ENCODE measurements at regions not wholly inside any gene's neighbourhood (a gene's known extent, or its start where the extent isn't known, plus 50 kb on each side); places are given as distances from the start of the nearest gene placed in this dataset.

DNA sequence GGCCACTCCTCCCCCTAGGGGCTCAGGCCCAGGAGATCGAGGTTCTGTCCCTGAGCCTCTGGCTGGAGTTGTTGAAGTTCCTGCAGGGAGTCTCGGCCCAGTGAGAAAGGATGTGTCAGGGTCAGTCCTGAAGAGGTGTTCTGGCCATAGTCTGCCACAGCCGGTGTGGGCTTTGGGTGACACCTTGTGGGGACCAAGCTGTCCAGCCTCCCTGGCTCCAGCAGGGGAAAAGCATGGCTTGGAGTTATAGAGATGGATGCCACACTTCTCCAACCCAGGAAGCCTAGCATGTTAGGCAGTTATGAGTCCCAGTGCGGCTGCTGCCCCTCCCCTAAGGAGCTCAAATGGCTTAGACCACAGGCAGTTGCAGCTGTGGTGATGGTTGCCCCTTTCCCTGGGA, 945.6 kb upstream of the GBE1 start:
- Histone ChIP-seq H3K27ac (ENCODE audit: low read length) (no peak overlapping the region), H3K4me1 (ENCODE audit: low read length) (no peaks in the 10 kb centered on the region), H3K4me2 (ENCODE audit: low read depth, low read length) (no peak overlapping the region), H2AFZ (ENCODE audit: low read length) (no peak overlapping the region), H3K27me3 (replicated peaks; ENCODE audit: insufficient read depth, low read length) (no peaks in the 10 kb centered on the region), H3K9ac (ENCODE audit: low read length) (no peak overlapping the region), H3F3A (ENCODE audit: insufficient read depth, low read length) (no peaks in the 10 kb centered on the region), H3K79me2 (ENCODE audit: low read length) (no peaks in the 10 kb centered on the region), H3K9me2 (replicated peaks; ENCODE audit: insufficient read depth, low read length) (no peaks in the 10 kb centered on the region), H3K9me3 (replicated peaks; ENCODE audit: insufficient read depth, low read length) (no peaks in the 10 kb centered on the region), H3K36me3 (replicated peaks; ENCODE audit: insufficient read depth, low read length) (no peaks in the 10 kb centered on the region), H4K20me1 (ENCODE audit: insufficient read depth, low read length) (no peaks in the 10 kb centered on the region), H3K4me3 (ENCODE audit: low read length) (no peak overlapping the region)
- TF ChIP-seq EZH2 (optimal IDR thresholded peaks at IDR 0.05; ENCODE audit: low read depth, low read length) (no peak), EZH2phosphoT487 (IDR thresholded peaks at IDR 0.05; ENCODE audit: low read length) (no peak)
- TF ChIP-seq, protein P1, sequence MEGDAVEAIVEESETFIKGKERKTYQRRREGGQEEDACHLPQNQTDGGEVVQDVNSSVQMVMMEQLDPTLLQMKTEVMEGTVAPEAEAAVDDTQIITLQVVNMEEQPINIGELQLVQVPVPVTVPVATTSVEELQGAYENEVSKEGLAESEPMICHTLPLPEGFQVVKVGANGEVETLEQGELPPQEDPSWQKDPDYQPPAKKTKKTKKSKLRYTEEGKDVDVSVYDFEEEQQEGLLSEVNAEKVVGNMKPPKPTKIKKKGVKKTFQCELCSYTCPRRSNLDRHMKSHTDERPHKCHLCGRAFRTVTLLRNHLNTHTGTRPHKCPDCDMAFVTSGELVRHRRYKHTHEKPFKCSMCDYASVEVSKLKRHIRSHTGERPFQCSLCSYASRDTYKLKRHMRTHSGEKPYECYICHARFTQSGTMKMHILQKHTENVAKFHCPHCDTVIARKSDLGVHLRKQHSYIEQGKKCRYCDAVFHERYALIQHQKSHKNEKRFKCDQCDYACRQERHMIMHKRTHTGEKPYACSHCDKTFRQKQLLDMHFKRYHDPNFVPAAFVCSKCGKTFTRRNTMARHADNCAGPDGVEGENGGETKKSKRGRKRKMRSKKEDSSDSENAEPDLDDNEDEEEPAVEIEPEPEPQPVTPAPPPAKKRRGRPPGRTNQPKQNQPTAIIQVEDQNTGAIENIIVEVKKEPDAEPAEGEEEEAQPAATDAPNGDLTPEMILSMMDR (IDR thresholded peaks at IDR 0.05; ENCODE audit: low read length): no peak
- no peak for DNase-seq

DNA sequence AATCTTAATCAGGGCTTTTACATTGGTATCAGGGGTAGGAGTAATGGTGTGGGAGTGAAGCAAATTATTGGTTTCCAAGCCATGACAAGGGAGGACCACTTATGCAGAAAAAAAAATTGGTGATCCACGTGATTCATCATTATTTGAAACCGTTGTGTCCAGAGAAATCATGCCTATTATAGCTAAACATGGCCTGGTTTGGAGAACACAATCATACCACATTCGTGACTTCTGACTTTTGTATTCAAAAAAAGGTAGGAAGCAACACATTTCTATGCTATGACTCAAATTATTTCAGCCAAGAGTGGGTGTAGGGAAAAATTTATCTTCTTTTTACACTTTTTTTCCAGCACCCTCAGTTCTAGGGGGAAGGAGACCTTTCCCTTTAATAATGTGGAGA, 924.3 kb upstream of the GBE1 start:
- Histone ChIP-seq H3K27ac (ENCODE audit: low read length) (no peak overlapping the region), H3K36me3 (replicated peaks; ENCODE audit: insufficient read depth, low read length) (no peaks in the 10 kb centered on the region), H3K9ac (ENCODE audit: low read length) (no peak overlapping the region), H3K27me3 (replicated peaks; ENCODE audit: insufficient read depth, low read length) (no peaks in the 10 kb centered on the region), H3K9me3 (replicated peaks; ENCODE audit: insufficient read depth, low read length) (no peaks in the 10 kb centered on the region), H2AFZ (ENCODE audit: low read length) (no peak overlapping the region), H3K4me1 (ENCODE audit: low read length) (no peaks in the 10 kb centered on the region), H4K20me1 (ENCODE audit: insufficient read depth, low read length) (no peaks in the 10 kb centered on the region), H3K79me2 (ENCODE audit: low read length) (no peaks in the 10 kb centered on the region), H3K9me2 (replicated peaks; ENCODE audit: insufficient read depth, low read length) (no peaks in the 10 kb centered on the region), H3F3A (ENCODE audit: insufficient read depth, low read length) (no peaks in the 10 kb centered on the region), H3K4me3 (ENCODE audit: low read length) (no peak overlapping the region), H3K4me2 (ENCODE audit: low read depth, low read length) (no peak overlapping the region)
- TF ChIP-seq, protein P1 (IDR thresholded peaks at IDR 0.05; ENCODE audit: low read length): no peak
- no peak for TF ChIP-seq EZH2 (optimal IDR thresholded peaks at IDR 0.05; ENCODE audit: low read depth, low read length)
- TF ChIP-seq EZH2phosphoT487 (IDR thresholded peaks at IDR 0.05; ENCODE audit: low read length): no peak
- no peak for DNase-seq

DNA sequence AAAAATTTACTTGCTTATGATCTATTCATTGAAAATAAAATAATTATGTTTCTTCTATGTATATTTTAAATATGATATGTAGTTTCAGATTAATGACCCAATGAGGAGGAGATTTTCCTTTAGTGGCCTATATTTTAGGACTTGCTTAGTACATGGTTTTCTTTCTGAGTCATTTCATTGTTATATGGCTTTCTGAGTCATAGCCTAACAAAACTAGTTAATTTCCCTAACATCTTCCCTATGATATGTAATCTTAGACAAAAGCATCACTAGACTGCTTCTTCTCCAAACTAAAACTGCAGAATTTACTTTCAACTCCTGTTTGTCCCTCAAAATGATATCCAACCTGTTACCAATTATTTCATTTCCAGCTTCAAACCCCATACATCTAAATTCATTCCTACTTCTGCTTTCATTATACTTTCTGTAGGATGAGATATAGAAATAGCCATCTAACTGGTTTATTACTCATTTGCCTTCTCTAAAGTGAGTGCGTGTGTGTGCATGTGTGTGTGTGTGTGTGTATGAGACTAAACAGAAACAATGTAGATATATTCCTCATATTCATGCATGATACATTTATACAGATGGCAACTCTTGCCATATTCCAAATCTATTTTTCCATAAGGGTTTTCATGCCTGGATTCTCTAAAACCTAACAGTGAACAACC, 915.0 kb upstream of the GBE1 start:
- H3K36me3 ChIP-seq (replicated peaks; ENCODE audit: insufficient read depth, low read length): no peaks in the 10 kb centered on the region
- H3K27me3 ChIP-seq (replicated peaks; ENCODE audit: insufficient read depth, low read length): no peaks in the 10 kb centered on the region
- no peaks in the 10 kb centered on the region for H3K4me1 ChIP-seq (ENCODE audit: low read length)
- H3K4me3 ChIP-seq (ENCODE audit: low read length): no peak overlapping the region
- no peaks in the 10 kb centered on the region for H3F3A ChIP-seq (ENCODE audit: insufficient read depth, low read length)
- H3K9me2 ChIP-seq (replicated peaks; ENCODE audit: insufficient read depth, low read length): no peaks in the 10 kb centered on the region
- H3K9ac ChIP-seq (ENCODE audit: low read length): no peak overlapping the region
- no peaks in the 10 kb centered on the region for H3K79me2 ChIP-seq (ENCODE audit: low read length)
- DNase-seq: no peak
- H3K9me3 ChIP-seq (replicated peaks; ENCODE audit: insufficient read depth, low read length): no peaks in the 10 kb centered on the region
- H2AFZ ChIP-seq (ENCODE audit: low read length): no peak overlapping the region
- no peaks in the 10 kb centered on the region for H4K20me1 ChIP-seq (ENCODE audit: insufficient read depth, low read length)
- H3K27ac ChIP-seq (ENCODE audit: low read length): no peak overlapping the region
- TF ChIP-seq EZH2phosphoT487 (IDR thresholded peaks at IDR 0.05; ENCODE audit: low read length): no peak
- TF ChIP-seq, protein P1 (IDR thresholded peaks at IDR 0.05; ENCODE audit: low read length): no peak
- H3K4me2 ChIP-seq (ENCODE audit: low read depth, low read length): no peak overlapping the region

Measured in MM.1S (cell line).